Hepatocyte (in vitro differentiated cells): ENCODE measurements at regions not wholly inside any gene's neighbourhood (a gene's known extent, or its start where the extent isn't known, plus 50 kb on each side); places are given as distances from the start of the nearest gene placed in this dataset.

Experiments
- DNase-seq: peaks from one replicate; pipeline ENCODE4 v3.0.0-alpha.2; 2016; ENCODE audit warnings: low spot score
- H2AFZ ChIP-seq: fragments of 200-600 bp; sonication (generic); 2 replicates; pipeline ENCODE4 v1.6.0; 2016; ENCODE audit warnings: antibody characterized with exemption, mild to moderate bottlenecking
- H3K27ac ChIP-seq: fragments of 200-600 bp; sonication (generic); 2 replicates; pipeline ENCODE4 v1.5.1; 2016; ENCODE audit warnings: mild to moderate bottlenecking
- H3K27me3 ChIP-seq: fragments of 200-600 bp; sonication (generic); 2 replicates; pipeline ENCODE4 v1.6.1; 2016
- H3K36me3 ChIP-seq: fragments of 200-600 bp; sonication (generic); replicated peaks from 2 replicates; pipeline ENCODE4 v1.5.1; 2016; ENCODE audit warnings: low read depth; ENCODE audit not compliant: insufficient read depth
- H3K4me1 ChIP-seq: fragments of 200-600 bp; sonication (generic); 2 replicates; pipeline ENCODE4 v1.5.1; 2016; ENCODE audit warnings: mild to moderate bottlenecking, moderate library complexity; ENCODE audit not compliant: insufficient read depth
- H3K4me2 ChIP-seq: fragments of 200-600 bp; sonication (generic); 2 replicates; pipeline ENCODE4 v1.6.0; 2016
- H3K4me3 ChIP-seq: fragments of 200-600 bp; sonication (generic); 2 replicates; pipeline ENCODE4 v1.5.1; 2016; ENCODE audit warnings: mild to moderate bottlenecking
- H3K79me2 ChIP-seq: fragments of 200-600 bp; sonication (generic); 2 replicates; pipeline ENCODE4 v1.6.0; 2017; ENCODE audit warnings: mild to moderate bottlenecking
- H3K9me2 ChIP-seq: fragments of 200-600 bp; sonication (generic); replicated peaks from 2 replicates; pipeline ENCODE4 v1.6.0; 2017; ENCODE audit warnings: mild to moderate bottlenecking; ENCODE audit not compliant: insufficient read depth
- H3K9me3 ChIP-seq: fragments of 200-600 bp; sonication (generic); 2 replicates; pipeline ENCODE4 v1.5.1; 2016; ENCODE audit warnings: low read depth, mild to moderate bottlenecking
- H4K20me1 ChIP-seq: fragments of 200-600 bp; sonication (generic); 2 replicates; pipeline ENCODE4 v1.6.0; 2016; ENCODE audit warnings: mild to moderate bottlenecking; ENCODE audit not compliant: insufficient read depth, poor library complexity, severe bottlenecking
- EZH2 ChIP-seq: fragments of 200-600 bp; sonication (generic); IDR thresholded peaks from 2 replicates; pipeline ENCODE4 v1.6.1; 2016; ENCODE audit warnings: antibody characterized with exemption, mild to moderate bottlenecking, borderline replicate concordance
- EZH2phosphoT487 ChIP-seq: fragments of 200-600 bp; sonication (generic); IDR thresholded peaks from one replicate; pipeline ENCODE4 v1.6.1; 2018; ENCODE audit warnings: antibody characterized with exemption, mild to moderate bottlenecking, low read depth, moderate library complexity; ENCODE audit not compliant: unreplicated experiment, severe bottlenecking
- whole genome bisulfite sequencing: methylation state at CpG from one replicate; pipeline ENCODE4 v1.1.6; 2016; ENCODE audit warnings: low lambda C conversion rate; ENCODE audit errors: missing lambda C conversion rate; 5-methylcytosine and 5-hydroxymethylcytosine counted together
- TF ChIP-seq, protein P1 (sequence below): fragments of 200-600 bp; sonication (generic); IDR thresholded peaks from 2 replicates; pipeline ENCODE4 v1.5.1; 2016; ENCODE audit warnings: antibody characterized with exemption, mild to moderate bottlenecking; ENCODE audit not compliant: poor library complexity

DNA sequence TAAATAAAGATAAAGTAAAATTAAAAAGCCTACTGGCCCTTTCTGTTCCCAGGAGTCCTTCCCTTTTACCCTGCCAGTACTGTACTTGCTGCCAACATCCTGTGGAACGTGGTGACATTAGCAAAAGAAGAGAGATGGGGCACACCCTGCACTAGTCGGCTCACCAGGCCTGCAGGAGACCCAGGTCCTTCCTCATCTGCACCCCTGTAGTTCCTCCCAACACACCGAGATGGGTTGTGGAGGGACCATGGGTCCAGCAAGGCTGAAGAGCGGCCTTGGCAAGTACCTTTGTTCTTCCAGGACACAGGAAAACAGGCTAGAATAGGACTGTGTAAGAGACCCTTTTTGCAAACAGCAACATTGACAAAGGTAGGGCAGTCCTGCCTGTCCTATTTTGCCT lies 98.7 kb upstream of the TMPRSS2 start:
- WGBS, result 97% methylated on average over 4 of the region's 4 CpGs
- H3K27ac ChIP-seq, result no peak overlapping the region
- DNase-seq, result no peak

GRCh38 chr21:41605934-41606285 lies 98.0 kb upstream of the TMPRSS2 start:
- Histone ChIP-seq H2AFZ (no peak overlapping the region), H3K36me3 (no peaks in the 10 kb centered on the region), H3K27me3 (no peaks in the 10 kb centered on the region), H3K27ac (peak overlapping the region; percentile 42), H3K79me2 (no peaks in the 10 kb centered on the region), H3K4me3 (no peak overlapping the region), H3K9me2 (no peaks in the 10 kb centered on the region), H3K9me3 (no peaks in the 10 kb centered on the region), H3K4me1 (peaks cover 29% of the 10 kb centered on the region), H4K20me1 (no peaks in the 10 kb centered on the region), H3K4me2 (no peak overlapping the region)
- DNase-seq, result no peak
- TF ChIP-seq, protein P1, sequence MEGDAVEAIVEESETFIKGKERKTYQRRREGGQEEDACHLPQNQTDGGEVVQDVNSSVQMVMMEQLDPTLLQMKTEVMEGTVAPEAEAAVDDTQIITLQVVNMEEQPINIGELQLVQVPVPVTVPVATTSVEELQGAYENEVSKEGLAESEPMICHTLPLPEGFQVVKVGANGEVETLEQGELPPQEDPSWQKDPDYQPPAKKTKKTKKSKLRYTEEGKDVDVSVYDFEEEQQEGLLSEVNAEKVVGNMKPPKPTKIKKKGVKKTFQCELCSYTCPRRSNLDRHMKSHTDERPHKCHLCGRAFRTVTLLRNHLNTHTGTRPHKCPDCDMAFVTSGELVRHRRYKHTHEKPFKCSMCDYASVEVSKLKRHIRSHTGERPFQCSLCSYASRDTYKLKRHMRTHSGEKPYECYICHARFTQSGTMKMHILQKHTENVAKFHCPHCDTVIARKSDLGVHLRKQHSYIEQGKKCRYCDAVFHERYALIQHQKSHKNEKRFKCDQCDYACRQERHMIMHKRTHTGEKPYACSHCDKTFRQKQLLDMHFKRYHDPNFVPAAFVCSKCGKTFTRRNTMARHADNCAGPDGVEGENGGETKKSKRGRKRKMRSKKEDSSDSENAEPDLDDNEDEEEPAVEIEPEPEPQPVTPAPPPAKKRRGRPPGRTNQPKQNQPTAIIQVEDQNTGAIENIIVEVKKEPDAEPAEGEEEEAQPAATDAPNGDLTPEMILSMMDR, result no peak
- TF ChIP-seq EZH2phosphoT487, result no peak
- TF ChIP-seq EZH2, result no peak
- WGBS, result 91% methylated on average over 10 of the region's 10 CpGs

More for the DNA sequence above, 98.7 kb upstream of the TMPRSS2 start:
- Histone ChIP-seq H3K36me3 (no peaks in the 10 kb centered on the region), H3K79me2 (no peaks in the 10 kb centered on the region), H3K4me2 (no peak overlapping the region), H3K9me2 (no peaks in the 10 kb centered on the region), H4K20me1 (no peaks in the 10 kb centered on the region), H3K27me3 (no peaks in the 10 kb centered on the region), H3K4me1 (peaks cover 23% of the 10 kb centered on the region), H3K9me3 (no peaks in the 10 kb centered on the region), H2AFZ (no peak overlapping the region), H3K4me3 (no peak overlapping the region)
- TF ChIP-seq, protein P1, result no peak
- TF ChIP-seq EZH2, result no peak
- TF ChIP-seq EZH2phosphoT487, result no peak

GRCh38 chr21:41605178-41605933 lies 97.4 kb upstream of the TMPRSS2 start:
- no peaks in the 10 kb centered on the region for H3K9me2 ChIP-seq
- no peaks in the 10 kb centered on the region for H3K36me3 ChIP-seq
- no peak overlapping the region for H3K4me2 ChIP-seq
- TF ChIP-seq EZH2 (no peak), EZH2phosphoT487 (no peak)
- TF ChIP-seq, protein P1, result no peak
- H3K79me2 ChIP-seq, result no peaks in the 10 kb centered on the region
- no peak overlapping the region for H2AFZ ChIP-seq
- H3K4me1 ChIP-seq, result peaks cover 29% of the 10 kb centered on the region
- WGBS, result 72% methylated on average over 20 of the region's 20 CpGs
- H3K9me3 ChIP-seq, result no peaks in the 10 kb centered on the region
- no peaks in the 10 kb centered on the region for H4K20me1 ChIP-seq
- no peaks in the 10 kb centered on the region for H3K27me3 ChIP-seq
- peak overlapping the region; percentile 42 for H3K27ac ChIP-seq
- no peak overlapping the region for H3K4me3 ChIP-seq
- peak; percentile 48 for DNase-seq
